Spinal cord (tissue), 9 donors: ENCODE measurements at regions not wholly inside any gene's neighbourhood (a gene's known extent, or its start where the extent isn't known, plus 50 kb on each side); places are given as distances from the start of the nearest gene placed in this dataset.
A peak's percentile ranks its signal among the peaks of the same experiment; 100 is the strongest.
"Not testable (repeated sequence)": the region's sequence is repeated elsewhere in the genome, so short reads cannot be mapped to it uniquely, and the experiment has no call there.

Experiments
- DNase-seq, 6 donors: peaks; one replicate each; pipeline versions ENCODE4 v3.0.0 to v3.0.0-alpha.2; 2013 to 2015; ENCODE audit warnings: low spot score in 6 of 6, low read depth in 4 of 6
- H3K27ac ChIP-seq: one replicate; pipeline ENCODE4 v1.5.1; 2013; ENCODE audit warnings: low read depth, low read length, control low read depth
- H3K27me3 ChIP-seq: one replicate; pipeline ENCODE4 v1.6.1; 2013; ENCODE audit warnings: low read length; ENCODE audit not compliant: control insufficient read depth, insufficient read depth
- H3K36me3 ChIP-seq: one replicate; pipeline ENCODE4 v1.6.1; 2013; ENCODE audit warnings: low read length; ENCODE audit not compliant: control insufficient read depth, insufficient read depth
- H3K4me1 ChIP-seq: one replicate; pipeline ENCODE4 v1.6.1; 2013; ENCODE audit warnings: low read length; ENCODE audit not compliant: control insufficient read depth, insufficient read depth
- H3K4me3 ChIP-seq: one replicate; pipeline ENCODE4 v1.5.1; 2013; ENCODE audit warnings: low read depth, low read length, control low read depth
- H3K9me3 ChIP-seq: one replicate; pipeline ENCODE4 v1.6.1; 2013; ENCODE audit warnings: low read length; ENCODE audit not compliant: control insufficient read depth, insufficient read depth
- WGBS: methylation state at CpG from one replicate; pipeline ENCODE4 v1.1.5; 2013; ENCODE audit warnings: missing lambda C conversion rate; ENCODE audit not compliant: insufficient coverage; 5-methylcytosine and 5-hydroxymethylcytosine counted together
- donor health status: healthy.

- no peaks in the 10 kb centered on the region for H3K36me3 ChIP-seq
- peaks cover 7% of the 10 kb centered on the region for H3K4me1 ChIP-seq
- no peak overlapping the region for H3K27ac ChIP-seq
- no peaks in the 10 kb centered on the region for H3K9me3 ChIP-seq
- no peak overlapping the region for H3K4me3 ChIP-seq
- no CpG with 5 or more reads among the region's 2 CpGs for WGBS
- no peaks in the 10 kb centered on the region for H3K27me3 ChIP-seq
- no peak for DNase-seq
These were observed 105.3 kb upstream of the DPT start for GRCh38 chr1:168834225-168834872.

- H3K9me3 ChIP-seq: no peaks in the 10 kb centered on the region
- DNase-seq: no peak
- peaks cover 7% of the 10 kb centered on the region for H3K4me1 ChIP-seq
- no peak overlapping the region for H3K27ac ChIP-seq
- no peaks in the 10 kb centered on the region for H3K27me3 ChIP-seq
- no peaks in the 10 kb centered on the region for H3K36me3 ChIP-seq
- H3K4me3 ChIP-seq: no peak overlapping the region
- no CpG with 5 or more reads among the region's 1 CpG for WGBS
These were observed 106.2 kb upstream of the DPT start for GRCh38 chr1:168835176-168835575.

GRCh38 chr1:168835791-168836190 lies 106.8 kb upstream of the DPT start:
- peaks cover 7% of the 10 kb centered on the region for H3K4me1 ChIP-seq

GRCh38 chr1:168836469-168836868 lies 107.5 kb upstream of the DPT start:
- Histone ChIP-seq H3K36me3 (no peaks in the 10 kb centered on the region), H3K9me3 (no peaks in the 10 kb centered on the region), H3K4me1 (peaks cover 7% of the 10 kb centered on the region), H3K27ac (no peak overlapping the region), H3K4me3 (no peak overlapping the region), H3K27me3 (no peaks in the 10 kb centered on the region)
- no peak for DNase-seq
- WGBS: 94% methylated on average over 2 of the region's 3 CpGs

More at GRCh38 chr1:168835791-168836190, 106.8 kb upstream of the DPT start:
- DNase-seq: no peak
- Histone ChIP-seq H3K36me3 (no peaks in the 10 kb centered on the region), H3K27me3 (no peaks in the 10 kb centered on the region), H3K27ac (no peak overlapping the region), H3K4me3 (no peak overlapping the region), H3K9me3 (no peaks in the 10 kb centered on the region)
- 88% methylated on average over 2 of the region's 2 CpGs for WGBS

- not testable (repeated sequence) for H3K4me1 ChIP-seq, H3K4me3 ChIP-seq, H3K27me3 ChIP-seq, DNase-seq, H3K27ac ChIP-seq, H3K36me3 ChIP-seq, H3K9me3 ChIP-seq
- WGBS: 95% methylated on average over 29 of the region's 30 CpGs
These were observed 108.2 kb upstream of the DPT start for GRCh38 chr1:168837230-168837629.

GRCh38 chr1:168842306-168842705 lies 113.3 kb upstream of the DPT start:
- Histone ChIP-seq H3K27ac (no peak overlapping the region), H3K4me1 (no peaks in the 10 kb centered on the region), H3K36me3 (no peaks in the 10 kb centered on the region), H3K4me3 (no peak overlapping the region), H3K9me3 (no peaks in the 10 kb centered on the region), H3K27me3 (no peaks in the 10 kb centered on the region)
- no peak for DNase-seq
- 100% methylated on average over 1 of the region's 1 CpG for WGBS

- Histone ChIP-seq H3K4me1 (no peaks in the 10 kb centered on the region), H3K27me3 (no peaks in the 10 kb centered on the region), H3K27ac (no peak overlapping the region)
These were observed 113.9 kb upstream of the DPT start for GRCh38 chr1:168842916-168843315.

GRCh38 chr1:168843401-168843800 lies 114.4 kb upstream of the DPT start:
- 100% methylated on average over 1 of the region's 4 CpGs for WGBS
- Histone ChIP-seq H3K36me3 (no peaks in the 10 kb centered on the region), H3K4me3 (no peak overlapping the region), H3K4me1 (no peaks in the 10 kb centered on the region), H3K27me3 (no peaks in the 10 kb centered on the region), H3K27ac (no peak overlapping the region), H3K9me3 (no peaks in the 10 kb centered on the region)
- DNase-seq: peak in 1 of 6 donors; percentile 65

More at GRCh38 chr1:168842916-168843315, 113.9 kb upstream of the DPT start:
- no peak for DNase-seq
- no peak overlapping the region for H3K4me3 ChIP-seq
- no peaks in the 10 kb centered on the region for H3K9me3 ChIP-seq
- H3K36me3 ChIP-seq: no peaks in the 10 kb centered on the region
- WGBS: no CpG with 5 or more reads among the region's 2 CpGs

GRCh38 chr1:168843950-168844349 lies 114.9 kb upstream of the DPT start:
- Histone ChIP-seq H3K27me3 (no peaks in the 10 kb centered on the region), H3K4me3 (no peak overlapping the region), H3K9me3 (no peaks in the 10 kb centered on the region), H3K27ac (no peak overlapping the region), H3K4me1 (no peaks in the 10 kb centered on the region), H3K36me3 (no peaks in the 10 kb centered on the region)
- DNase-seq: no peak
- no CpG with 5 or more reads among the region's 2 CpGs for WGBS

GRCh38 chr1:168845140-168845539 lies 116.1 kb upstream of the DPT start:
- H3K27ac ChIP-seq: no peak overlapping the region
- WGBS: 100% methylated on average over 1 of the region's 2 CpGs
- no peak for DNase-seq

More at GRCh38 chr1:168845140-168845539, 116.1 kb upstream of the DPT start:
- Histone ChIP-seq H3K36me3 (no peaks in the 10 kb centered on the region), H3K4me3 (no peak overlapping the region), H3K4me1 (no peaks in the 10 kb centered on the region), H3K9me3 (no peaks in the 10 kb centered on the region), H3K27me3 (no peaks in the 10 kb centered on the region)
